ENCODE measurements at regions not wholly inside any gene's neighbourhood (a gene's known extent, or its start where the extent isn't known, plus 50 kb on each side); places are given as distances from the start of the nearest gene placed in this dataset.

DNA sequence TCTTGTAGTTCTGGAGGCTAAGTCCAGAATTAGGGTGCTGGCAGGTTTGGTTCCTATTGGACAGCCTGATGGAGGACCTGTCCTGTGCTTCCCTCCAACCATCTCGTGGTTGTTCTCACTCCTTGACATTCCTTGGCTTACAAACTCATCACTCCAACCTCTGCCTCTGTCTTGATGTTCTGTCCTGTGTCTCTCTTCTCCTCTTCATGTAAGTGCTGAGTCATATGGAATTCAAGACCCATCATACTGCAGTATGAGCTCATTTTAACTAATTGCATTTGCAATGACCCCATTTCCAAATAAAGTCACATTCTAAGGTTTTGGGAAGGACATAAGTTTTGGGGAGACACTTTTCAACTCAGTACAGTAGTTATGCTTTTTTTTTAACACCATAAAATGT, 374.7 kb downstream of the TRIB2 start:
- DNase-seq (ENCODE audit: low read depth in 1 of 2, low spot score in 1 of 2), result no peak

GRCh38 chr2:13091861-13092378, 375.2 kb downstream of the TRIB2 start:
- no peak for DNase-seq (ENCODE audit: low read depth in 1 of 2, low spot score in 1 of 2)

- DNase-seq (ENCODE audit: low read depth in 1 of 2, low spot score in 1 of 2), result no peak
Observed at GRCh38 chr2:13093416-13093991, 376.8 kb downstream of the TRIB2 start.

DNA sequence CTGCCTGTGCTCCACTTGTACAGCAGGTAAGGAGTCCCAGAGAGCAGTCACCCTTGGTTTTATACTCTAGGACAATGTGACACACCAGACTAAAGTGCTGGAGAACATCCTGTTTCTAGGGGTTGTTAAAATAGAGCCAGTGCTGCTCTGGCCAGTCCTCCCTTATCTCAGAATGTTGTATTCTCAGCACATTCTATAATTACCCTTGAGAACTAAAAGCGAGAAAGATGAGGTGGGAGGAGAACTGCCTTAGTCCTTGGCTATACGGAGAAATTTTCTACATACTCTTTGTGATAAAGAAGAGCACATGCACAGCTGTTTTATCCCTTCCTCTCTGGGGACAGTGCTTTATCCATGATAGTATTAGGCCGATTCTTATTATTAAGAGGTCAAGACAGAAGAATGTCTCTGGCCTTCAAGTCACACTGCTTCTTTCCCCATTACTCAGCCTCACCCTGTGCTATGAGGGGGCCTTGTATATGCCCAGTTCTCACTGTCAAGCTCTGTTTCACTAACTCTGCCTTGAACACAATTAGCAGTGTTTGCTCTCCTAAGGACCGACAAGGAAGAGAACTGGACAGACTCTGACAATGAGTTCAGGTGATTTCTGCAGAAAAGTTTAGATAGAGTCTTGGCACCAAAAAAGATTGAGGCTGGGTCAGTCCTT, 385.8 kb downstream of the TRIB2 start:
- DNase-seq (ENCODE audit: low read depth in 1 of 2, low spot score in 1 of 2), result no peak

DNA sequence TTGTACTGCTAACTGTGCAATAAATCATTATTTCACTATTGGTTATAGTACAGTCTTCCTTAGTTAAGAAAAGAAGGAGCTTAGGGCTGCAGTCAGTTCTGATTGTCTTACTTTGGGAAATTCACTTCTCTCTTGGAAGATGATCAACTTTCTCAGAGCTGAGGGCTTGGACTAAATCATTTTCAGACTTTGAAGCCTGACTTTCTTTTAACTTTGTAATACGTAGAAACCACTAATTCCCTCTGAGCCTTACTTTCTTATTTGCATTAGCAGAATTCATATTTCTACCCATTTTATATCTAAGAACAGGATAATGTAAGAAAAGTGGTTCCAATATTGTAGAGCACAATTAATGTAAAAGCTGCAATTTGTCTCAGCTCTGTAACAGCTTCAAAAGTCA, 386.4 kb downstream of the TRIB2 start:
- no peak for DNase-seq (ENCODE audit: low read depth in 1 of 2, low spot score in 1 of 2)

- DNase-seq (ENCODE audit: low read depth in 1 of 2, low spot score in 1 of 2), result no peak
Observed at GRCh38 chr2:13103778-13104493, 387.2 kb downstream of the TRIB2 start.

DNA sequence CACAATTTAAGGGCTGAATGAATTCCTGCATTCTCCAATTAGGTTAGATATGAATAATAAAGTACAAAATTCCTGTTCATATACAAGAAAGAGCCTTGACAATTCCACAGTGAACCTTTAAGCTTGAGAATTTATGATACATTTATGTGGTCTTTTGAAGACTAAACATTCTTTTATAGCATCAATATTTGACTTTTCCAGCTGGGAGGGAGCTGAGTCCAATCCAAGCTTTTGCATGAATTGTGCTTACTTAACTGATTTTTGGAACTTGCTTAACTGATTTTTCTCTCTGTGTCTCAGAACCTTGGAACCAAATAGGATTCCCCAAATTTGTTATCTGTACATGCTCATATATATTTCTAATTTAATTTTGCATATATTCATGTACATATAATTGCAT, 388.0 kb downstream of the TRIB2 start:
- DNase-seq (ENCODE audit: low read depth in 1 of 2, low spot score in 1 of 2), result no peak

GRCh38 chr2:13106302-13106701, 389.6 kb downstream of the TRIB2 start:
- no peak for DNase-seq (ENCODE audit: low read depth in 1 of 2, low spot score in 1 of 2)

- DNase-seq (ENCODE audit: low read depth in 1 of 2, low spot score in 1 of 2), result no peak
Observed at GRCh38 chr2:13109516-13109915, 392.8 kb downstream of the TRIB2 start.

- DNase-seq (ENCODE audit: low read depth in 1 of 2, low spot score in 1 of 2), result no peak
Observed at GRCh38 chr2:13110825-13111224, 394.1 kb downstream of the TRIB2 start.

DNA sequence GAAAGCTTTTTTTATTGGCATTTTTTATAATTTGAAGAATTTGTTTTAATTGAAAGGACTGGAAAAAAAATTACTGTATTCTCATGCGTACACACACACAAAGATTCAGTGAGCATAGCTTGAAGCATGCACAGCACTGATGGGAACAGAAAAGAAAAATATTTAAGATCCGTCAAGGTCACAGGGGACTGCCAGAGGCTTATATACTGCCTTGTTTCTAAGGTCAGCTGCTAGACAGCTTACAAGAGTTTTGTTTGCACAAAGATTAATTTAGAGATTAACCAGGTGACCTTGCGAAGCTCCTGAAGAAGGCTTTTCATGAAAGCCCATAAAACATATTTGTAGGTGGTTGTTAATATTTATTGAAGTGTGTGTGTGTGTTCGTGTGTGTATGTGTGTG, 396.3 kb downstream of the TRIB2 start:
- no peak for DNase-seq (ENCODE audit: low read depth in 1 of 2, low spot score in 1 of 2)

DNA sequence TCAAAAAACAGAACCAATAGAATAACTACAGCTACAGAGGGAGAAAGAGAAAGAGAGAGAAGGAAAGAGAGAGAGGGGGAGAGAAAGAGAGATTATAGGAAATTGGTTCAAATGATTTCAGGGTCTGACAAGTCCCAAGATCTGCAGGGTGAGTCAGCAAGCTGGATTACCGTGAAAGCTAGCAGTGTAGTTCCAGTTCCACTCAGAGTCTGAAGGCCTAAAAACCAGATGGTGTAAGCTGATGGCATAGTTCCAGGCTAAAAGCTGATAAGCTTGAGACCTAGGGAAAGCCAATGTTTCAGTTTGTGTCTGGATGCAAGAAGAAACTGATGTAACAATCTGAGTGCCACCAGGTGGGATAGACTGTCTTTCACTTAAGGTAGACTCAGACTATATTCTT, 397.7 kb downstream of the TRIB2 start:
- no peak for DNase-seq (ENCODE audit: low read depth in 1 of 2, low spot score in 1 of 2)

DNA sequence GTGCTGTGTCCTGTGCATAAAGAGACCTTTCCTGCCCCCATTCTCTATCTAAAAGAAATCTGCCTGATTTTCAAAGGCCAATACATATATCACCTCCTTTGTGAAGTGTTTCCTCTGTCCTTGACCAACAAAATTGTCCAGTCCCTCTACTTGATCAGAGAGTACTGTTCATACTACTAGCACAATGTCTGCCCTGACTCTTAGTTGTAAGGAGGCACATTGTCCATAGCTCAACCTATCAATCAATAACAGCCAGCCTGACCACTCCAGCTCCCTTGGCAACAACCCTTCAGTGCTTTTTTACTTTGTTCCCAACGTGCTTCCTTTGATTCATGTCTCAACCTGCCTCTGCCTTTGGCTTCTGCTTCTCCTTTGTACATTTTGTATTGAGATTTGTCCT, 398.9 kb downstream of the TRIB2 start:
- DNase-seq (ENCODE audit: low read depth in 1 of 2, low spot score in 1 of 2), result no peak

- DNase-seq (ENCODE audit: low read depth in 1 of 2, low spot score in 1 of 2), result no peak
Observed at GRCh38 chr2:13121096-13121495, 404.4 kb downstream of the TRIB2 start.

DNA sequence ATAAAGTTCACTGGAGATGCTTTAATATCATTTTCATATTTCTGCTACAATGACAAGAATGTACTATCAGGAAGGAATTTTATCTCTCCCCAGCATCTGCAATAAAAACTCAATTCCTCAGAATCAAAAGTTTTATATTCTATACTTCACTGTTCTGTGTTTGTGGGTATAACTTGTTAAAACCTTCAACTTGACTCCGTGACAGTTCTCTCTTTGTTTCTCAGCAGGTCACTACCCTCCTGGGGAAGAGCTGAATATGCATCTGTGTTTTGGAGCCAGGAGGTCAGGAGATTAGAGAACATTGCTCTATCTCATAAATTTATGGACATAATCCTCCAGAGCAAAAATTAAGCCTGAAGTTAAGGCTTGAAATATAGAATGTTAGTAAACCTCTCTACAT, 411.4 kb downstream of the TRIB2 start:
- DNase-seq (ENCODE audit: low read depth in 1 of 2, low spot score in 1 of 2), result no peak

DNA sequence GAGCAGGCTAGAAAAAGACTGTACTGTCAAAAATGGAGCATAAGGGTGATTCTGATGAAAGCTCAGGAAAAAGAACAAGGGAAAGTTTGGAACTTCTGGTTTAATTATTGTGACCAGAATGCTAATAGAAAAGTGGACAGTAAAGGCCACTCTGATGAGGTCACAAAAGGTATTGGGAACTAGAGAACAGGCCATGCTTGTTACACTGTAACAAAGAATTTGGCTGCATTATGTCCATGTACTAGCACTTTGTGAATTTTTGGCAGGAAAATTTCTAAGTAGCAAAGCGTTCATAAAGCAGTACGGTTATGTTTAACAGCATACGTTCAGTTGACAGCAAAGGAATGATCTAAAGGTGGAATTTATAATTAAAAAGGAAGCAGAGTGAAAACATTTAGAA, 418.6 kb downstream of the TRIB2 start:
- DNase-seq (ENCODE audit: low read depth in 1 of 2, low spot score in 1 of 2), result no peak

GRCh38 chr2:13135856-13136255, 419.1 kb downstream of the TRIB2 start:
- DNase-seq (ENCODE audit: low read depth in 1 of 2, low spot score in 1 of 2), result no peak

GRCh38 chr2:13137679-13138078, 420.9 kb downstream of the TRIB2 start:
- DNase-seq (ENCODE audit: low read depth in 1 of 2, low spot score in 1 of 2), result no peak

DNA sequence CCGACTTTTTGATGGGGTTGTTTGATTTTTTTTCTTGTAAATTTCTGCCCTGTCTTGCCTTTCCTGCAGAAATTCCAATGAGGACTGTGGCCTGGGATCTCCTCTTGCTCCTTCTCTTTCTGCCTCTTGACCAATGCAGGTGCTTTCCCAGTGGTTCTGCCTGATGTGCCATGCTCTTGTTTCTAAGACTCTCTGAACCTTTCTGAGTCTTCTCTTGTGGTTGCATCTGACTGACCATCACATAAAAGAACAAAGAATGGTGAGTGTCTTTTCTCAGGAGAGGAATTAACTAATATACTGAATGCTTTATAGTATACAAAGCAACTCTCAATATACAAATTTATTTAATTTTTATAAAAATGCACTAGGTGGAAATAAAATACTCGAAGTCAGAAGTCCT, 424.6 kb downstream of the TRIB2 start:
- DNase-seq (ENCODE audit: low read depth in 1 of 2, low spot score in 1 of 2), result no peak

DNA sequence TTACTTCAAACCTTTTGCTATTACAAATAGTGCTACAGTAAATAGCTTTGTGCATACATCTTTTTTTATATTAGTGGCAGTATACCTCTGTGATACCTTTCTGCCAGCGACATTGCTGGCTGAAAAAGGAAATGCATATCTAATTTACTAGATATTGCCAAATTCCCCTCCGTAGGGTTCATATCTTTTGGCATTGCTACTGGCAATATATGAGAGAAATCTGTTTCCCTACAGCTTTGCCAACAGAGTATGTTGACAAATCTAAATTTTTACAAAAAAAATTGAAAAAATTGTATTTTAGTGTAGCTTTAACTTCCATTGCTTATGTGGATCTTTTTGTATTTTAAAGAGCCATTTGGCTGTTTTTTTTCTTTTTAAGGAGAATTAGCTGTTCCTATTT, 426.7 kb downstream of the TRIB2 start:
- DNase-seq (ENCODE audit: low read depth in 1 of 2, low spot score in 1 of 2), result no peak

GRCh38 chr2:13156916-13157315, 440.2 kb downstream of the TRIB2 start:
- DNase-seq (ENCODE audit: low read depth in 1 of 2, low spot score in 1 of 2), result no peak

DNA sequence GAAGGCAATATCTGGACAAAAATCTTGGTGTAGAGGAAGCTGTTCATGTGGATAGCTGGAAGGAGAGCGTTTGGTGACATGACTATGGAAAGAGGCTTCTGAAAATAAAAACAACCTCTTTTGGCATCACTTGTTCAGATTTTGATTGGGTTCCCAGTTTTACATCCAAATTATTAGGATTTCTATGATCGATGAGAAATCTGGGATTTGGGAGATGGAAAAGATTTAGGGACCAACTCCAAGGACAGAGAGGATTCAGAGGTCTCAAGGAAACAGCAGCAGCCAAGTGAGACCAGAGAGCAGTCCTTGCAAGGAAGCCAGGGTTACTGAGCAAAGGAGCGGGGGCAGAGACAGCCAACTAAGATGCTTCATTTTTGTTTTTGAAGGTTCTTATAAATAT, 441.7 kb downstream of the TRIB2 start:
- DNase-seq (ENCODE audit: low read depth in 1 of 2, low spot score in 1 of 2), result no peak

Data from activated CD4-positive, alpha-beta T cell treated with anti-CD3 and anti-CD28 coated beads, Interleukin-2, amount 50 U/mL, for 24 hours (primary cell).